BLaER1 treated with 17β-estradiol and CSF1 and Interleukin-3, amounts not matched to agents 10 nM and 100 nM (cell line): ENCODE measurements at regions not wholly inside any gene's neighbourhood (a gene's known extent, or its start where the extent isn't known, plus 50 kb on each side); places are given as distances from the start of the nearest gene placed in this dataset.

Experiments
- H3K27ac ChIP-seq, 11 experiments: shearing (Covaris generic); formaldehyde crosslinking; 2 replicates each; pipeline ENCODE4 v1.8.1; 2022
- H3K27me3 ChIP-seq, 11 experiments: shearing (Covaris generic); formaldehyde crosslinking; 2 replicates each; pipeline ENCODE4 v1.8.1; 2022
- H3K36me3 ChIP-seq, 11 experiments: shearing (Covaris generic); formaldehyde crosslinking; 2 replicates each; pipeline ENCODE4 v1.8.1; 2022
- H3K4me1 ChIP-seq, 10 experiments: shearing (Covaris generic); formaldehyde crosslinking; 2 replicates each; pipeline ENCODE4 v1.8.1; 2022
- H3K4me2 ChIP-seq, 11 experiments: shearing (Covaris generic); formaldehyde crosslinking; 2 replicates each; pipeline ENCODE4 v1.8.1; 2022
- H3K4me3 ChIP-seq, 10 experiments: shearing (Covaris generic); formaldehyde crosslinking; 2 replicates each; pipeline ENCODE4 v1.8.1; 2022
- H3K9ac ChIP-seq, 11 experiments: shearing (Covaris generic); formaldehyde crosslinking; 2 replicates each; pipeline ENCODE4 v1.8.1; 2022
- H3K9me3 ChIP-seq, 11 experiments: shearing (Covaris generic); formaldehyde crosslinking; replicated peaks in 1 of 11; 2 replicates each; pipeline ENCODE4 v1.8.1; 2022
- H4K20me1 ChIP-seq, 11 experiments: shearing (Covaris generic); formaldehyde crosslinking; 2 replicates each; pipeline ENCODE4 v1.8.1; 2022
- Cebpa-rat ChIP-seq, 11 experiments: shearing (Covaris generic); IDR thresholded peaks; 2 replicates each; pipeline ENCODE4 v1.8.1; 2022

- no peak overlapping the region for H3K4me3 ChIP-seq
- TF ChIP-seq Cebpa-rat (IDR thresholded peaks at IDR 0.05) = no peak
- H3K4me2 ChIP-seq = no peak overlapping the region
- H3K36me3 ChIP-seq = no peaks in the 10 kb centered on the region
- no peaks in the 10 kb centered on the region for H3K27me3 ChIP-seq
- no peaks in the 10 kb centered on the region for H4K20me1 ChIP-seq
- H3K9me3 ChIP-seq = no peaks in the 10 kb centered on the region
- H3K4me1 ChIP-seq = no peaks in the 10 kb centered on the region
- H3K9ac ChIP-seq = no peak overlapping the region
- no peak overlapping the region for H3K27ac ChIP-seq
Observed at GRCh38 chr1:187909382-187909781, 1080.6 kb downstream of the PLA2G4A start.

GRCh38 chr1:187911820-187912219, 1083.1 kb downstream of the PLA2G4A start:
- Histone ChIP-seq H3K4me3 (no peak overlapping the region), H3K27ac (no peak overlapping the region), H4K20me1 (no peaks in the 10 kb centered on the region), H3K4me2 (no peak overlapping the region), H3K27me3 (no peaks in the 10 kb centered on the region), H3K9me3 (no peaks in the 10 kb centered on the region), H3K4me1 (no peaks in the 10 kb centered on the region), H3K9ac (no peak overlapping the region), H3K36me3 (no peaks in the 10 kb centered on the region)
- no peak for TF ChIP-seq Cebpa-rat (IDR thresholded peaks at IDR 0.05)

DNA sequence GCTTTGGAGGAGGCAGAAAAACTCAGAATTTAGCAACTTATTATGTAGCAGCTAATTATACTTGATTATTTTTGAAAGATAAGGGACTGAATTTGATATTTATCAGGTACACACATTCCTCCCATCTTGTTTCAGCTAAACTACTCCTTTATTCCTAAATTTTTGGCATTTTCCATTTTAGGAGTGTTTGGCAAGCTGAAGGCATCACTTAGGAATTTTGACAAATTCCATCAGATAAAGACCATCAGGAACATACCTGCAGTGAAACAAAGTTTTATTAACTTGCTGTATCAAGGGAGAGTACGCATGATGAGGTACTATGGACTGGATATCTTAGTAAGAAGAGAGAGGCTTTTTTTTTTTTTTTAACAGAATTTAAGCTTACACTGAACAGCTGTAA, 1092.2 kb downstream of the PLA2G4A start:
- Histone ChIP-seq H3K27me3 (no peaks in the 10 kb centered on the region), H3K9ac (no peak overlapping the region), H3K27ac (no peak overlapping the region), H3K4me1 (no peaks in the 10 kb centered on the region), H3K9me3 (no peaks in the 10 kb centered on the region), H3K4me2 (no peak overlapping the region), H3K36me3 (no peaks in the 10 kb centered on the region), H4K20me1 (no peaks in the 10 kb centered on the region), H3K4me3 (no peak overlapping the region)
- TF ChIP-seq Cebpa-rat (IDR thresholded peaks at IDR 0.05) = no peak

- Histone ChIP-seq H4K20me1 (no peaks in the 10 kb centered on the region), H3K4me3 (no peak overlapping the region), H3K27ac (no peak overlapping the region), H3K4me2 (no peak overlapping the region), H3K36me3 (no peaks in the 10 kb centered on the region), H3K9me3 (no peaks in the 10 kb centered on the region), H3K27me3 (no peaks in the 10 kb centered on the region), H3K4me1 (no peaks in the 10 kb centered on the region), H3K9ac (no peak overlapping the region)
- TF ChIP-seq Cebpa-rat (IDR thresholded peaks at IDR 0.05) = no peak
Observed at GRCh38 chr1:187921426-187921825, 1092.7 kb downstream of the PLA2G4A start.

DNA sequence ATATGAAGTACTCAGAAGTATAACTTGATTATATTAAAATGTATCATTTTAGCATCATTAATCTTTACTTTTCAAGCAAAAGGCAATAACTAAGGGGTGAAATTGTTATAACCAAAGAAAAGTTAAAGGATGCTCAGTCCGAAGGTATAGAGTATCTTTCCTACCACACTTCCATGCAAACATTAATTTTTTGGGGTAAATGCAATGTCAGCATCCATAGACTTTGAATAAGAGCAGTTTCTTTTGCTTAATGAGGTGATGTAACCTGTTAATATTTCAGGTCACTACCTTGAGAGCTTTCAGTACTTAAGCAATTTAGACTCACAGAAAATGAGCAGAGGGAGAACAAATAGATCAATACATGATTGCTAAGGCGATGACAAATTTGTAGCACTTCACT, 1093.5 kb downstream of the PLA2G4A start:
- H3K9ac ChIP-seq = no peak overlapping the region
- H3K36me3 ChIP-seq = no peaks in the 10 kb centered on the region
- H3K27me3 ChIP-seq = no peaks in the 10 kb centered on the region
- no peak overlapping the region for H3K4me3 ChIP-seq
- H4K20me1 ChIP-seq = no peaks in the 10 kb centered on the region
- no peak overlapping the region for H3K27ac ChIP-seq
- no peak overlapping the region for H3K4me2 ChIP-seq
- H3K9me3 ChIP-seq = no peaks in the 10 kb centered on the region
- H3K4me1 ChIP-seq = no peaks in the 10 kb centered on the region
- no peak for TF ChIP-seq Cebpa-rat (IDR thresholded peaks at IDR 0.05)

- no peak for TF ChIP-seq Cebpa-rat (IDR thresholded peaks at IDR 0.05)
- no peaks in the 10 kb centered on the region for H4K20me1 ChIP-seq
- no peak overlapping the region for H3K27ac ChIP-seq
Observed at GRCh38 chr1:187924252-187924651, 1095.5 kb downstream of the PLA2G4A start.

GRCh38 chr1:187928288-187928687, 1099.5 kb downstream of the PLA2G4A start:
- H3K36me3 ChIP-seq = no peaks in the 10 kb centered on the region

More at GRCh38 chr1:187924252-187924651, 1095.5 kb downstream of the PLA2G4A start:
- Histone ChIP-seq H3K4me3 (no peak overlapping the region), H3K9me3 (no peaks in the 10 kb centered on the region), H3K4me2 (no peak overlapping the region), H3K9ac (no peak overlapping the region), H3K27me3 (no peaks in the 10 kb centered on the region), H3K36me3 (no peaks in the 10 kb centered on the region), H3K4me1 (peaks cover 0 to 9% (median 0%) of the 10 kb centered on the region in 10 experiments; a peak in 3 of 20 replicates)

DNA sequence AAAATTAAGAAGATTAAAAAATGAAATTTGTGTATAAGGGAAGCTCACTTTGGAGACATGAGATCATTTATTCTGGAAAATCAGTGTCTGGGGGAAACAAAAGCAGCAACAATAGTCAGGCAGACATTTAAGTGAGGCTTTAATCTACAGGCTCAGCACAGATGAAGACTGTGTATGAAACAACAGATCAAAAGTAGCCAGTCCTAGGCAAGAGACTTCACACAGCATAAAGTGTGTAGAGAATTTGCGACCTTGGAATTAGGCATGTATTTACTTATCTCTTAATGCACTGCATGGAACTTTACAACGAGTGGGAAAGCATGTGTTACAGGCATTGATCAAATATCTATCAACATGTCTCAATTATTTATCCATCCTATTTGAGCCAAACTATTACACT, 1099.9 kb downstream of the PLA2G4A start:
- no peaks in the 10 kb centered on the region for H3K27me3 ChIP-seq
- TF ChIP-seq Cebpa-rat (IDR thresholded peaks at IDR 0.05) = no peak
- no peak overlapping the region for H3K27ac ChIP-seq
- 0 out of 22 replicates have a peak overlapping the region, but pooled peaks of 1 of the 11 experiments have one; percentile 3 for H3K4me2 ChIP-seq
- H3K9me3 ChIP-seq = peaks cover 0 to 9% (median 0%) of the 10 kb centered on the region in 11 experiments; a peak in 7 of 22 replicates
- H3K4me1 ChIP-seq = peaks cover 0 to 9% (median 0%) of the 10 kb centered on the region in 10 experiments; a peak in 3 of 20 replicates
- H3K36me3 ChIP-seq = no peaks in the 10 kb centered on the region
- no peak overlapping the region for H3K9ac ChIP-seq
- H3K4me3 ChIP-seq = no peak overlapping the region
- H4K20me1 ChIP-seq = no peaks in the 10 kb centered on the region

More at GRCh38 chr1:187928288-187928687, 1099.5 kb downstream of the PLA2G4A start:
- Histone ChIP-seq H3K4me1 (peaks cover 0 to 9% (median 0%) of the 10 kb centered on the region in 10 experiments; a peak in 3 of 20 replicates), H3K9ac (no peak overlapping the region), H3K4me3 (no peak overlapping the region), H3K9me3 (peaks cover 0 to 7% (median 0%) of the 10 kb centered on the region in 11 experiments; a peak in 7 of 22 replicates), H3K27me3 (no peaks in the 10 kb centered on the region), H3K4me2 (0 out of 22 replicates have a peak overlapping the region, but pooled peaks of 1 of the 11 experiments have one; percentile 3), H3K27ac (no peak overlapping the region), H4K20me1 (no peaks in the 10 kb centered on the region)
- TF ChIP-seq Cebpa-rat (IDR thresholded peaks at IDR 0.05) = no peak

DNA sequence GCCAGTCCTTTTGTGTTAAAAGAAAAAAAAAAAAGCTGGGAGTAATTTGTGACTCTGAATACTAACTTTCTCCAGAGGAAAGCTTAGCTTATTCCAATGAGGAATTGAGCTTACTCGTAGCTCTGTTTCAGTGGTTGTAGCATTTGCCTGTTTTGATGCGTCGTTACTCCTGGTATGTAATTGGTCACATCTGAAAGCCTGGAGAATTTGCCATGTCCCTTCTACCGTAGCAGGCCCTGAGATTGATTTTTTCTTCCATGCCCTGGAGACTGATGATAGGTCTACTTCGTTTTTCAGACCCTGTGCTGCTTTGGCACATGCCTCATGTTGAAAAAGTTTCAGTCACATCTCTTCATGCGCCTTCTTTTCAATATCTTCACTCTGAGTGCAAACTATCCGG, 1103.0 kb downstream of the PLA2G4A start:
- H3K9me3 ChIP-seq = peaks cover 0 to 24% (median 9%) of the 10 kb centered on the region in 11 experiments; a peak in 13 of 22 replicates
- H3K27ac ChIP-seq = no peak overlapping the region
- H3K4me2 ChIP-seq = no peak overlapping the region
- H4K20me1 ChIP-seq = no peaks in the 10 kb centered on the region
- peaks cover 0 to 9% (median 0%) of the 10 kb centered on the region in 10 experiments; a peak in 3 of 20 replicates for H3K4me1 ChIP-seq
- no peaks in the 10 kb centered on the region for H3K27me3 ChIP-seq
- H3K36me3 ChIP-seq = no peaks in the 10 kb centered on the region
- no peak overlapping the region for H3K9ac ChIP-seq
- TF ChIP-seq Cebpa-rat (IDR thresholded peaks at IDR 0.05) = no peak
- no peak overlapping the region for H3K4me3 ChIP-seq
